GM19240 (cell line): ENCODE measurements at regions not wholly inside any gene's neighbourhood (a gene's known extent, or its start where the extent isn't known, plus 50 kb on each side); places are given as distances from the start of the nearest gene placed in this dataset.
"Not testable (repeated sequence)": the region's sequence is repeated elsewhere in the genome, so short reads cannot be mapped to it uniquely, and the experiment has no call there.

Experiments
- DNase-seq: peaks from one replicate; pipeline ENCODE4 v3.0.0; 2011; ENCODE audit warnings: low spot score; ENCODE audit not compliant: insufficient read length

- no peak for DNase-seq
Measured at GRCh38 chr1:229004066-229004833, 266.7 kb upstream of the RAB4A start.

GRCh38 chr1:229005097-229005496 is 265.8 kb upstream of the RAB4A start:
- DNase-seq: no peak

GRCh38 chr1:229005556-229005955 is 265.4 kb upstream of the RAB4A start:
- DNase-seq: no peak

- no peak for DNase-seq
Measured at GRCh38 chr1:229006121-229006870, 264.6 kb upstream of the RAB4A start.

GRCh38 chr1:229007167-229007566 is 263.7 kb upstream of the RAB4A start:
- no peak for DNase-seq

GRCh38 chr1:229007701-229008100 is 263.2 kb upstream of the RAB4A start:
- no peak for DNase-seq

GRCh38 chr1:229008347-229008746 is 262.6 kb upstream of the RAB4A start:
- not testable (repeated sequence) for DNase-seq

- no peak for DNase-seq
Measured at GRCh38 chr1:229011022-229011421, 259.9 kb upstream of the RAB4A start.

GRCh38 chr1:229012823-229013222 is 258.1 kb upstream of the RAB4A start:
- no peak for DNase-seq

GRCh38 chr1:229013981-229014380 is 256.9 kb upstream of the RAB4A start:
- no peak for DNase-seq

GRCh38 chr1:229015806-229016205 is 255.1 kb upstream of the RAB4A start:
- DNase-seq: no peak

- DNase-seq: no peak
Measured at GRCh38 chr1:229017091-229017490, 253.8 kb upstream of the RAB4A start.

GRCh38 chr1:229018674-229019295 is 252.1 kb upstream of the RAB4A start:
- DNase-seq: no peak

GRCh38 chr1:229019663-229020271 is 251.1 kb upstream of the RAB4A start:
- DNase-seq: no peak

GRCh38 chr1:229021034-229021433 is 249.9 kb upstream of the RAB4A start:
- not testable (repeated sequence) for DNase-seq

GRCh38 chr1:229022595-229023333 is 248.1 kb upstream of the RAB4A start:
- DNase-seq: no peak

GRCh38 chr1:229023651-229024300 is 247.1 kb upstream of the RAB4A start:
- DNase-seq: no peak

GRCh38 chr1:229024528-229025130 is 246.3 kb upstream of the RAB4A start:
- no peak for DNase-seq

- DNase-seq: no peak
Measured at GRCh38 chr1:229025576-229025975, 245.3 kb upstream of the RAB4A start.

- DNase-seq: no peak
Measured at GRCh38 chr1:229027158-229027557, 243.8 kb upstream of the RAB4A start.
